Ovary (tissue), 7 donors: ENCODE measurements at regions not wholly inside any gene's neighbourhood (a gene's known extent, or its start where the extent isn't known, plus 50 kb on each side); places are given as distances from the start of the nearest gene placed in this dataset.

Source experiments
- DNase-seq, 5 donors: peaks; one replicate each; pipeline ENCODE4 v3.0.0-alpha.2; 2019 to 2020
- H3K27ac ChIP-seq, 2 donors: fragments of 200-600 bp; one replicate each; pipeline versions ENCODE4 v1.5.1 to v1.8.0; 2019 to 2022
- H3K27me3 ChIP-seq: fragments of 200-600 bp; one replicate; pipeline ENCODE4 v1.8.0; 2022
- H3K36me3 ChIP-seq: fragments of 200-600 bp; sonication (generic); one replicate; pipeline ENCODE4 v1.5.1; 2019
- H3K4me1 ChIP-seq: one replicate; pipeline ENCODE4 v1.8.1; 2013; ENCODE audit warnings: mild to moderate bottlenecking, moderate library complexity; ENCODE audit not compliant: insufficient read depth
- H3K4me3 ChIP-seq: fragments of 200-600 bp; sonication (generic); one replicate; pipeline ENCODE4 v1.5.1; 2017
- H3K9me3 ChIP-seq, 2 donors: fragments of 200-600 bp in 1 of 2; sonication (generic) in 1 of 2; one replicate each; pipeline versions ENCODE4 v1.5.1 to v1.8.1; 2013 to 2019; ENCODE audit warnings: mild to moderate bottlenecking in 1 of 2, moderate library complexity in 1 of 2
- CTCF ChIP-seq, 3 donors: fragments of 450-650 bp in 2 of 3; fragments of 200-600 bp in 1 of 3; IDR thresholded peaks; one replicate each; pipeline versions ENCODE4 v1.5.1 to v1.8.0; 2016 to 2022; ENCODE audit warnings: antibody characterized with exemption in 3 of 3, mild to moderate bottlenecking in 1 of 3
- EP300 ChIP-seq: sonication (generic); formaldehyde crosslinking; IDR thresholded peaks from one replicate; pipeline ENCODE4 v1.6.1; 2017; ENCODE audit warnings: antibody characterized with exemption
- POLR2A ChIP-seq: fragments of 450-650 bp; IDR thresholded peaks from one replicate; pipeline ENCODE4 v1.6.1; 2017; ENCODE audit warnings: antibody characterized with exemption, mild to moderate bottlenecking, moderate library complexity
- WGBS, 3 donors: extraction: QIAGEN DNeasy Blood & Tissue Kit in 1 of 3; methylation state at CpG; one replicate each; pipeline versions ENCODE4 v1.1.5 to v1.1.7; 2013 to 2017; 5-methylcytosine and 5-hydroxymethylcytosine counted together
- intact Hi-C, 4 donors: fragments of 100-400 bp; cut with DNase I; formaldehyde crosslinking; loops; one replicate each; pipeline versions ENCODE4 v1.11.0 to v1.15.1; 2022 to 2023
- donor health status: DM: no; HTN: no; CAD: no; lungs with moderate emphysema.
- donor health status: DM: no; HTN: no; CAD: no.
- donor health status: Bipolar disorder and iron deficiency.
- donor health status: DM: no; HTN: no; CAD: no.
- donor health status: DM: yes; HTN: yes; CAD: no.

- Histone ChIP-seq H3K36me3 (no peaks in the 10 kb centered on the region), H3K4me3 (no peak overlapping the region), H3K9me3 (no peaks in the 10 kb centered on the region), H3K4me1 (no peaks in the 10 kb centered on the region), H3K27me3 (no peaks in the 10 kb centered on the region), H3K27ac (no peak overlapping the region)
- no peak for DNase-seq
- TF ChIP-seq CTCF (IDR thresholded peaks at IDR 0.05) (no peak), POLR2A (no peak), EP300 (no peak)
- 38 to 57% (median 39%) methylated on average over 2 of the region's 2 CpGs for WGBS, 3 donors
- intact Hi-C loops: no loop called here
These were observed 384.4 kb downstream of the BMP2 start for GRCh38 chr20:7151676-7152470.

- no peak for DNase-seq
- no peaks in the 10 kb centered on the region for H3K9me3 ChIP-seq
- H3K36me3 ChIP-seq: no peaks in the 10 kb centered on the region
- no peak overlapping the region for H3K27ac ChIP-seq
- no peak for TF ChIP-seq EP300
- no peak for TF ChIP-seq CTCF (IDR thresholded peaks at IDR 0.05)
- TF ChIP-seq POLR2A: no peak
- intact Hi-C loops: no loop called here
- no peaks in the 10 kb centered on the region for H3K27me3 ChIP-seq
- no peaks in the 10 kb centered on the region for H3K4me1 ChIP-seq
- WGBS, 3 donors: 57 to 85% (median 65%) methylated on average over 4 of the region's 4 CpGs
- no peak overlapping the region for H3K4me3 ChIP-seq
These were observed 387.8 kb downstream of the BMP2 start for GRCh38 chr20:7155282-7155681.

- DNase-seq: no peak
- intact Hi-C loops: no loop called here
- TF ChIP-seq EP300: no peak
- TF ChIP-seq CTCF (IDR thresholded peaks at IDR 0.05): no peak
- TF ChIP-seq POLR2A: no peak
- Histone ChIP-seq H3K4me1 (no peaks in the 10 kb centered on the region), H3K4me3 (no peak overlapping the region), H3K27ac (no peak overlapping the region), H3K36me3 (no peaks in the 10 kb centered on the region), H3K9me3 (no peaks in the 10 kb centered on the region), H3K27me3 (no peaks in the 10 kb centered on the region)
- WGBS, 3 donors: 91 to 97% (median 93%) methylated on average over 2 of the region's 2 CpGs
These were observed 388.3 kb downstream of the BMP2 start for GRCh38 chr20:7155794-7156193.

GRCh38 chr20:7159903-7160302 is 392.4 kb downstream of the BMP2 start:
- H3K4me3 ChIP-seq: no peak overlapping the region
- H3K27ac ChIP-seq: no peak overlapping the region
- intact Hi-C loops: no loop called here
- DNase-seq: no peak
- H3K27me3 ChIP-seq: no peaks in the 10 kb centered on the region
- no peak for TF ChIP-seq POLR2A
- no peak for TF ChIP-seq EP300
- TF ChIP-seq CTCF (IDR thresholded peaks at IDR 0.05): no peak
- no peaks in the 10 kb centered on the region for H3K36me3 ChIP-seq
- H3K4me1 ChIP-seq: no peaks in the 10 kb centered on the region
- no peaks in the 10 kb centered on the region for H3K9me3 ChIP-seq
